Lung microvascular endothelial cell (primary cell): ENCODE measurements at regions not wholly inside any gene's neighbourhood (a gene's known extent, or its start where the extent isn't known, plus 50 kb on each side); places are given as distances from the start of the nearest gene placed in this dataset.
"Not testable (repeated sequence)": the region's sequence is repeated elsewhere in the genome, so short reads cannot be mapped to it uniquely, and the experiment has no call there.

Experiments
- DNase-seq, 2 donors: peaks; one replicate each; pipeline versions ENCODE4 v3.0.0 to v3.0.0-alpha.2; 2010; ENCODE audit warnings: low read depth in 2 of 2

DNA sequence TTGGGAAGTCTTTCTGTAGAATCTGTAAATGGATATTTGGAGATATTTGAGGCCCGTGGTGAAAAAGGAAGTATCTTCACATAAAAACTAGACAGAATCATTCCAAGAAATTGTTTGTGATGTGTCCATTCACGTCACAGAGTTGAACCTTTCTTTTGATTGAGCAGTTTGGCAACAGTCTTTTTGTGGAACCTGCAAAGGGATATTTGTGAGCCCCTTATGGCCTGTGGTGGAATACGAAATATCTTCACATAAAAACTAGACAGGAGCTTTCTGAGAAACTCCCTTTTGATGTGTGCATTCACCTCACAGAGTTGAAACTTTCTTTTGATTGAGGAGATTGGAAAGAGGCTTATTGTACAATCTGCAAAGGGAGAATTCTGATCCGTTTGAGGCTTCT, 2980.4 kb downstream of the TUBA3C start:
- not testable (repeated sequence) for DNase-seq

DNA sequence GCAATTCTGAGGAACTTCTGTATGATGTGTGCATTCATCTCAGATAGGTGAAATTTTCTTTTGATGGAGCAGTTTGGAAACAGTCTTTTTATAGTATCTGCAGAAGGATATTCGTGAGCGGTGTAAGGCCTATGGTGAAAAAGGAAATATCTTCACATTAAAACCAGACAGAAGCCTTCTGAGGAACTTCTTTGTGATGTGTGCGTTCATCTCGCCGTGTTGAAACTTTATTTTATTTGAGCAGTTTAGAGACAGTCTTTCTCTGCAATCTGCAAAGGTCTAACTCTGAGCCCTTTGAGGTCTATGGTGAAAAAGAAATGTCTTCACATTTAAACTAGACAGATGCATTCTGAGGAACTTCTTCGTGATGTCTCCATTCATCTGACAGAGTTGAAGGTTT, 3021.0 kb downstream of the TUBA3C start:
- not testable (repeated sequence) for DNase-seq

DNA sequence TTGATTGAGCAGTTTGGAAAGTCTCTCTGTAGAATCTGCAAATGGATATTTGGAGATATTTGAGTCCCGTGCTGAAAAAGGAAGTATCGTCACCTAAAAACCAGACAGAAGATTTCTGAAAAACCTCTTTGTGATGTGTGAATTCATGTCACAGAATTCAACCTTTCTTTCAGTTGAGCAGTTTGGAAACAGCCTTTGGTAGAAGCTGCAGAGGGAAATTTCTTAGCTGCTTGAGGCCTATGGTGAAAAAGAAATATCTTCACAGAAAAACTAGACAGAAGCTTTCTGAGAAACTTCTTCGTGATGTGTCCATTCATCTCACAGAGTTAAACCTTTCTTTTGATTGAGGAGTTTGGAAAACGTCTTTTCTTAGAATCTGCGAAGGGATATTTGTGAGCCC, 3022.7 kb downstream of the TUBA3C start:
- not testable (repeated sequence) for DNase-seq

DNA sequence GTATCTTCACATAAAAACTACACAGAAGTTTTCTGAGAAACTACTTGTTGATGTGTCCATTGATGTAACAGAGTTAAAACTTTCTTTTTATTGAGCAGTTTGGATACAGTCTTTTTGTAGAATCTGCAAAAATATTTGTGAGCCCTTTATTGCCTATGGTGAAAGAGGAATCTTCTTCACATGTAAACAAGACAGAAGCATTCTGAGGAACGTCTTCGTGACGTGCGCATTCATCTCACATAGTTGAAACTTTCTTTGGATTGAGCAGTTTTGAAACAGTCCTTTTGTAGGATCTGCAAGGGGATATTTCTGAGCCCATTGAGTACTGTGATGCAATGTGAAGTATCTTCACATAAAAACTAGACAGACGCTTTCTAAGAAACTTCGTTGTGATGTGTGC, 3023.6 kb downstream of the TUBA3C start:
- DNase-seq: not testable (repeated sequence)

DNA sequence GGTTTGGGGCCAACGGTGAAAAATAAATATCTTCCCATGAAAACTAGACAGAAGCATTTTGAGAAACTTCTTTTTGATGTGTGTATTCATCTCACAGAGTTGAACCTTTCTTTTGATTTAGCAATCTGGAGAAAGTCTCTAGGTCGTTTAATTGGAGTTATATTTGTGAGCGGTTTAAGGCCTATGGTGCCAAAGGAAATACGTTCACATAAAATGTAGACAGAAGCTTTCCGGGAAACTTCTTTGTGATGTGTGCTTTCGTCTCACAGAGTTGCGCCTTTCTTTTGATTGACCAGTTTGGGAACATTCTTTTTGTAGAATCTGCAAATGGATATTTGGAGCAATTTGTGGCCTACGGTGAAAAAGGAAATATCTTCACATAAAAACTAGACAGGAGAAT, 3028.8 kb downstream of the TUBA3C start:
- DNase-seq: not testable (repeated sequence)

DNA sequence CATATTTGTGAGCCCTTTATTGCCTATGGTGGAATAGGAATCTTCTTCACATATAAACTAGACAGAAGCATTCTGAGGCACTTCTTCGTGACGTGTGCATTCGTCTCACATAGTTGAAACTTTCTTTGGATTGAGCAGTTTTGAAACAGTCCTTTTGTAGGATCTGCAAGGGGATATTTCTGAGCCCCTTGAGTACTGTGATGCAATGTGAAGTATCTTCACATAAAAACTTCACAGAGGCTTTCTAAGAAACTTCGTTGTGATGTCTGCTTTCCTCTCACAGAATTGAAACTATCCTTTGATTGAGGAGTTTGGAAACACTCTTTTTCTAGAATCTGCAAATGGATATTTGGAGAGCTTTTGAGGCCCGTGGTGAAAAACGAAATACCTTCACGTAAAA, 3030.3 kb downstream of the TUBA3C start:
- DNase-seq: not testable (repeated sequence)

DNA sequence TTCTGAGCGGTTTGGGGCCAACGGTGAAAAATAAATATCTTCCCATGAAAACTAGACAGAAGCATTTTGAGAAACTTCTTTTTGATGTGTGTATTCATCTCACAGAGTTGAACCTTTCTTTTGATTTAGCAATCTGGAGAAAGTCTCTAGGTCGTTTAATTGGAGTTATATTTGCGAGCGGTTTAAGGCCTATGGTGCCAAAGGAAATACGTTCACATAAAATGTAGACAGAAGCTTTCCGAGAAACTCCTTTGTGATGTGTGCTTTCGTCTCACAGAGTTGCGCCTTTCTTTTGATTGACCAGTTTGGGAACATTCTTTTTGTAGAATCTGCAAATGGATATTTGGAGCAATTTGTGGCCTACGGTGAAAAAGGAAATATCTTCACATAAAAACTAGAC, 3032.2 kb downstream of the TUBA3C start:
- DNase-seq: not testable (repeated sequence)

DNA sequence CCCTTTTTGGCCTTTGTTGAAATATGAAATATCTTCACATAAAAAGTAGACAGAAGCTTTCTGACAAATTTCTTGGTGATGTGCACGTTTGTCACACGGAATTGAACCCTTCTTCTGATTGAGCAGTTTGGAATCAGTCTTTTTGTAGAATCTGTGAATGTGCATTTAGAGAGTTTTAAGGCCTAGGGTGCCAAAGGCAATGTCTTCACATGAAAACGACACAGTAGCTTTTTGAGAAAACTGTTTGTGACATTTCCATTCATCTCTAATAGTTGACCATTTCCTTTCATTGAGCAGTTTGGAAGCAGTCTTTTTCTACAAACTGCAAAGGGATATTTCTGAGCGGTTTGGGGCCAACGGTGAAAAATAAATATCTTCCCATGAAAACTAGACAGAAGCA, 3036.0 kb downstream of the TUBA3C start:
- DNase-seq: not testable (repeated sequence)

DNA sequence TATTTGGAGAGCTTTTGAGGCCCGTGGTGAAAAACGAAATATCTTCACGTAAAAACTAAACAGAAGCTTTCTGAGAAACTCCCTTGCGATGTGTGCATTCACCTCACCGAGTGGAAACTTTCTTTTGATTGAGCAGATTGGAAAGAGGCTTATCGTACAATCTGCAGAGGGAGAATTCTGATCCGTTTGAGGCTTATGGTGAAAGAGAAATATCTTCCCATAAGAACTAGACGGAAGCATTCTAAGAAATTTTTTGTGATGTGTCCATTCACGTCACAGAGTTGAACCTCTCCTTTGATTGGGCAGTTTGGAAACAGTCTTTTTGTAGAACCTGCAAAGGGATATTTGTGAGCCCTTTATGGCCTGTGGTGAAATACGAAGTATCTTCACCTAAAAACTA, 3040.3 kb downstream of the TUBA3C start:
- DNase-seq: not testable (repeated sequence)

DNA sequence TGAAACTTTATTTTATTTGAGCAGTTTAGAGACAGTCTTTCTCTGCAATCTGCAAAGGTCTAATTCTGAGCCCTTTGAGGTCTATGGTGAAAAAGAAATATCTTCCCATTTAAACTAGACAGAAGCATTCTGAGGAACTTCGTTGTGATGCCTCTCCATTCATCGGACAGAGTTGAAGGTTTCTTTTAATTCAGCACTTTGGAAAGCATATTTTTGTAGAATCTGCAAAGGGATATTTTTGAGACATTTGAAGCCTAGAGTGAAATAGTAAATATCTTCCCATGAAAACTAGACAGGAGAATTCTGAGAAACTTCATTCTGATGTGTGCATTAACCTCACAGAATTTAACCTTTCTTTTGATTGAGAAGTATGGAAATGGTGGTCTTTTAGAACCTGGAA, 3044.8 kb downstream of the TUBA3C start:
- DNase-seq: not testable (repeated sequence)

DNA sequence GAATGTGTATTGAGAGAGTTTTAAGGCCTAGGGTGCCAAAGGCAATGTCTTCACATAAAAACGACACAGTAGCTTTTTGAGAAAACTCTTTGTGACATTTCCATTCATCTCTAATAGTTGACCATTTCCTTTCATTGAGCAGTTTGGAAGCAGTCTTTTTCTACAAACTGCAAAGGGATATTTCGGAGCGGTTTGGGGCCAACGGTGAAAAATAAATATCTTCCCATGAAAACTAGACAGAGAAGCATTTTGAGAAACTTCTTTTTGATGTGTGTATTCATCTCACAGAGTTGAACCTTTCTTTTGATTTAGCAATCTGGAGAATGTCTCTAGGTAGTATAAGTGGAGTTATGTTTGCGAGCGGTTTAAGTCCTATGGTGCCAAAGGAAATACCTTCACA, 3052.9 kb downstream of the TUBA3C start:
- DNase-seq: not testable (repeated sequence)

DNA sequence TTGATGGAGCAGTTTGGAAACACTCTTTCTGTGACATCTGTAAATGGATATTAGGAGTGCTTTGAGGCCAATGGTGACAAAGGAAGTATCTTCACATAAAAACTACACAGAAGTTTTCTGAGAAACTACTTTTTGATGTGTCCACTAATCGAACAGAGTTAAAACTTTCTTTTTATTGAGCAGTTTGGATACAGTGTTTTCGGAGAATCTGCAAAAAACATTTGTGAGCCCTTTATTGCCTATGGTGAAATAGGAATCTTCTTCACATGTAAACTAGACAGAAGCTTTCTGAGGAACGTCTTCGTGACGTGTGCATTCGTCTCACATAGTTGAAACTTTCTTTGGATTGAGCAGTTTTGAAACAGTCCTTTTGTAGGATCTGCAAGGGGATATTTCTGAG, 3068.2 kb downstream of the TUBA3C start:
- peak in 1 of 2 donors; percentile 3 for DNase-seq
